SU-DHL-6 (cell line): ENCODE measurements at regions not wholly inside any gene's neighbourhood (a gene's known extent, or its start where the extent isn't known, plus 50 kb on each side); places are given as distances from the start of the nearest gene placed in this dataset.

Source experiments
- EZH2phosphoT487 ChIP-seq: fragments of 200-600 bp; sonication (generic), shearing (Covaris generic); conservative IDR thresholded peaks from 2 replicates; pipeline ENCODE4 v1.6.1; 2018; ENCODE audit warnings: mild to moderate bottlenecking, antibody characterized with exemption, low read length, moderate library complexity, mixed read lengths
- TF ChIP-seq, protein P1 (sequence below): fragments of 200-600 bp; sonication (generic); IDR thresholded peaks from one replicate; pipeline ENCODE4 v1.5.1; 2017; ENCODE audit warnings: antibody characterized with exemption, mild to moderate bottlenecking, low read length, moderate library complexity; ENCODE audit not compliant: insufficient read depth, poor library complexity, severe bottlenecking

DNA sequence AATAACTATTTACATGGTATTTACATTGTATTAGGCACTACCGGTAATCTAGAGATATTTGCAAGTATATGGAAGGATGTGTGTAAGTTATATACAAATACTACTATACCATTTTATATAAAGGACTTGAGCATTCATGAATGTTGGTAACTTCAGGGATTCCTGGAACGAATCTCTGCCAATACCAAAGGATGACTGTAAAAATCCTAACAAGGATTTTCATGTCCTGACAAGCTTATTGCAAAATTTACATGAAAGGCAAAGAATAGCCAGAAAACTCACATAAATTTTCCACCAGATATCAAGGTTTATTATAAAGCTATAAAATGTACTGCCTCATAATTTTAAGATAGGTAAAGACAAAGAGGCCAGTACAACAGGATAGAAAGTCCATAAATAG is 325.2 kb upstream of the NRIP1 start:
- TF ChIP-seq, protein P1, sequence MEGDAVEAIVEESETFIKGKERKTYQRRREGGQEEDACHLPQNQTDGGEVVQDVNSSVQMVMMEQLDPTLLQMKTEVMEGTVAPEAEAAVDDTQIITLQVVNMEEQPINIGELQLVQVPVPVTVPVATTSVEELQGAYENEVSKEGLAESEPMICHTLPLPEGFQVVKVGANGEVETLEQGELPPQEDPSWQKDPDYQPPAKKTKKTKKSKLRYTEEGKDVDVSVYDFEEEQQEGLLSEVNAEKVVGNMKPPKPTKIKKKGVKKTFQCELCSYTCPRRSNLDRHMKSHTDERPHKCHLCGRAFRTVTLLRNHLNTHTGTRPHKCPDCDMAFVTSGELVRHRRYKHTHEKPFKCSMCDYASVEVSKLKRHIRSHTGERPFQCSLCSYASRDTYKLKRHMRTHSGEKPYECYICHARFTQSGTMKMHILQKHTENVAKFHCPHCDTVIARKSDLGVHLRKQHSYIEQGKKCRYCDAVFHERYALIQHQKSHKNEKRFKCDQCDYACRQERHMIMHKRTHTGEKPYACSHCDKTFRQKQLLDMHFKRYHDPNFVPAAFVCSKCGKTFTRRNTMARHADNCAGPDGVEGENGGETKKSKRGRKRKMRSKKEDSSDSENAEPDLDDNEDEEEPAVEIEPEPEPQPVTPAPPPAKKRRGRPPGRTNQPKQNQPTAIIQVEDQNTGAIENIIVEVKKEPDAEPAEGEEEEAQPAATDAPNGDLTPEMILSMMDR: no peak
- TF ChIP-seq EZH2phosphoT487: no peak
